Liver (tissue), 8 donors: ENCODE measurements at regions not wholly inside any gene's neighbourhood (a gene's known extent, or its start where the extent isn't known, plus 50 kb on each side); places are given as distances from the start of the nearest gene placed in this dataset.

Experiments used
- DNase-seq: peaks from one replicate; pipeline ENCODE4 v3.0.0-alpha.2; 2017; ENCODE audit warnings: low spot score
- H3K27ac ChIP-seq, 2 donors: one replicate each; pipeline ENCODE4 v1.7.0; 2013; ENCODE audit warnings: inconsistent platforms in 2 of 2, low read length in 2 of 2, control low read depth in 1 of 2, low read depth in 1 of 2, mild to moderate bottlenecking in 1 of 2
- H3K27me3 ChIP-seq, 4 donors: one replicate each; pipeline versions ENCODE4 v1.6.1 to v1.7.0; 2013; ENCODE audit warnings: low read length in 3 of 4, inconsistent platforms in 1 of 4, mild to moderate bottlenecking in 1 of 4, moderate library complexity in 1 of 4; ENCODE audit not compliant: control insufficient read depth in 4 of 4, insufficient read depth in 4 of 4
- H3K36me3 ChIP-seq, 4 donors: one replicate each; pipeline versions ENCODE4 v1.6.1 to v1.7.0; 2013; ENCODE audit warnings: low read length in 3 of 4, mild to moderate bottlenecking in 3 of 4, low read depth in 1 of 4, moderate library complexity in 1 of 4; ENCODE audit not compliant: control insufficient read depth in 4 of 4, insufficient read depth in 3 of 4
- H3K4me1 ChIP-seq, 4 donors: one replicate each; pipeline versions ENCODE4 v1.6.1 to v1.7.0; 2013; ENCODE audit warnings: low read length in 3 of 4, mild to moderate bottlenecking in 3 of 4, moderate library complexity in 1 of 4; ENCODE audit not compliant: control insufficient read depth in 4 of 4, insufficient read depth in 4 of 4
- H3K4me3 ChIP-seq, 3 donors: one replicate each; pipeline versions ENCODE4 v1.6.1 to v1.7.0; 2013; ENCODE audit warnings: low read length in 3 of 3, control low read depth in 1 of 3, low read depth in 1 of 3, mild to moderate bottlenecking in 1 of 3
- H3K9ac ChIP-seq, 2 donors: one replicate each; pipeline ENCODE4 v1.7.0; 2013; ENCODE audit warnings: low read length in 2 of 2, mild to moderate bottlenecking in 2 of 2, moderate library complexity in 2 of 2, control low read depth in 1 of 2, low read depth in 1 of 2
- H3K9me3 ChIP-seq, 4 donors: one replicate each; pipeline versions ENCODE4 v1.6.1 to v1.7.0; 2013; ENCODE audit warnings: low read length in 3 of 4; ENCODE audit not compliant: control insufficient read depth in 4 of 4
- EGR1 ChIP-seq, 2 donors: IDR thresholded peaks; 2 replicates each; pipeline ENCODE4 v1.6.1; 2016 to 2018; ENCODE audit warnings: antibody characterized with exemption in 2 of 2, low read depth in 2 of 2
- FOXA2 ChIP-seq: IDR thresholded peaks from 2 replicates; pipeline ENCODE4 v1.6.1; 2016; ENCODE audit warnings: antibody characterized with exemption
- GABPA ChIP-seq, 2 donors: IDR thresholded peaks in 1 of 2; conservative IDR thresholded peaks in 1 of 2; 2 replicates each; pipeline ENCODE4 v1.6.1; 2016; ENCODE audit warnings: antibody characterized with exemption in 2 of 2, mild to moderate bottlenecking in 1 of 2, moderate library complexity in 1 of 2
- HNF4G ChIP-seq: IDR thresholded peaks from 2 replicates; pipeline ENCODE4 v1.6.1; 2016; ENCODE audit warnings: antibody characterized with exemption
- JUND ChIP-seq, 2 donors: IDR thresholded peaks; 2 replicates each; pipeline ENCODE4 v1.6.1; 2016; ENCODE audit warnings: antibody characterized with exemption in 2 of 2
- NR2F2 ChIP-seq: IDR thresholded peaks from 2 replicates; pipeline ENCODE4 v1.6.1; 2016; ENCODE audit warnings: antibody characterized with exemption
- RAD21 ChIP-seq, 2 donors: IDR thresholded peaks; 2 replicates each; pipeline ENCODE4 v1.6.1; 2016; ENCODE audit warnings: antibody characterized with exemption in 2 of 2, mild to moderate bottlenecking in 2 of 2
- SP1 ChIP-seq: IDR thresholded peaks from 2 replicates; pipeline ENCODE4 v1.6.1; 2018; ENCODE audit warnings: antibody characterized with exemption, mild to moderate bottlenecking
- YY1 ChIP-seq: IDR thresholded peaks from 2 replicates; pipeline ENCODE4 v1.6.1; 2016; ENCODE audit warnings: antibody characterized with exemption, mild to moderate bottlenecking
- WGBS: extraction: QIAGEN DNeasy Blood & Tissue Kit; methylation state at CpG from one replicate; pipeline ENCODE4 v1.1.7; 2013; 5-methylcytosine and 5-hydroxymethylcytosine counted together
- TF ChIP-seq, protein P1 (sequence below): IDR thresholded peaks from 2 replicates; pipeline ENCODE4 v1.6.1; 2016; ENCODE audit warnings: antibody characterized with exemption
- TF ChIP-seq, protein P2 (sequence below): IDR thresholded peaks from 2 replicates; pipeline ENCODE4 v1.6.1; 2016; ENCODE audit warnings: antibody characterized with exemption
- TF ChIP-seq, protein P3 (sequence below): fragments of 150-350 bp; IDR thresholded peaks from 2 replicates; pipeline ENCODE4 v1.5.1; 2017; ENCODE audit warnings: improper control_type of control experiment, low read depth, low read length; ENCODE audit not compliant: missing input control
- TF ChIP-seq, protein P4 (sequence below): IDR thresholded peaks from 2 replicates; pipeline ENCODE4 v1.6.1; 2016; ENCODE audit warnings: antibody characterized with exemption, mild to moderate bottlenecking
- donor health status: healthy.
- donor health status: healthy.
- donor health status: healthy.
- donor health status: healthy.
- donor health status: healthy.

DNA sequence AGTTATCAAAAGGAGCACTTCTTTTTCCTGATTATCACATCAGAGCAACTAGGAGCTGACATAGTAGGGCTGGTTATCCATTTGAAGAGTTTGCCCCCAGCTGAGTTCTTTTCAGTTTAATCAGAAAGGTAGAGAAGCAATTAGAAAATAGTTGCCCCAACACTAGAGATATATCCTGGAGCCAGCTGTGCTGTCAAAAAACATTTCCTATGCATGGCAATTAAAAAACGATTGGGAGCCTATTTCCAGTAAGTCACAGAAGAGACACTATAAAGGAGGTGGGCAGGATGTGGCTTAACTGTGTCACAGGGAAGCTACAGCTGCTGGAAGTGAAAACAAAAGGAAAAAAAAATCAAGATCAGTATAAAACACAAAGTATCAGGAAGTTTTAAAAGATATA lies 155.7 kb upstream of the SLITRK1 start:
- no peaks in the 10 kb centered on the region for H3K4me1 ChIP-seq
- H3K27me3 ChIP-seq: peaks cover 0 to 3% (median 0%) of the 10 kb centered on the region in 4 donors
- H3K4me3 ChIP-seq: no peak overlapping the region
- no peak overlapping the region for H3K27ac ChIP-seq
- no peaks in the 10 kb centered on the region for H3K36me3 ChIP-seq
- no peak overlapping the region for H3K9ac ChIP-seq
- no peak for TF ChIP-seq EGR1 (IDR thresholded peaks at IDR 0.05; ENCODE audit: low read depth in 2 of 2)
- TF ChIP-seq RAD21 (IDR thresholded peaks at IDR 0.05): no peak
- no peak for TF ChIP-seq JUND (IDR thresholded peaks at IDR 0.05)
- TF ChIP-seq, protein P1, sequence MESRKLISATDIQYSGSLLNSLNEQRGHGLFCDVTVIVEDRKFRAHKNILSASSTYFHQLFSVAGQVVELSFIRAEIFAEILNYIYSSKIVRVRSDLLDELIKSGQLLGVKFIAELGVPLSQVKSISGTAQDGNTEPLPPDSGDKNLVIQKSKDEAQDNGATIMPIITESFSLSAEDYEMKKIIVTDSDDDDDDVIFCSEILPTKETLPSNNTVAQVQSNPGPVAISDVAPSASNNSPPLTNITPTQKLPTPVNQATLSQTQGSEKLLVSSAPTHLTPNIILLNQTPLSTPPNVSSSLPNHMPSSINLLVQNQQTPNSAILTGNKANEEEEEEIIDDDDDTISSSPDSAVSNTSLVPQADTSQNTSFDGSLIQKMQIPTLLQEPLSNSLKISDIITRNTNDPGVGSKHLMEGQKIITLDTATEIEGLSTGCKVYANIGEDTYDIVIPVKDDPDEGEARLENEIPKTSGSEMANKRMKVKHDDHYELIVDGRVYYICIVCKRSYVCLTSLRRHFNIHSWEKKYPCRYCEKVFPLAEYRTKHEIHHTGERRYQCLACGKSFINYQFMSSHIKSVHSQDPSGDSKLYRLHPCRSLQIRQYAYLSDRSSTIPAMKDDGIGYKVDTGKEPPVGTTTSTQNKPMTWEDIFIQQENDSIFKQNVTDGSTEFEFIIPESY: no peak
- no peak for TF ChIP-seq YY1
- TF ChIP-seq, protein P2, sequence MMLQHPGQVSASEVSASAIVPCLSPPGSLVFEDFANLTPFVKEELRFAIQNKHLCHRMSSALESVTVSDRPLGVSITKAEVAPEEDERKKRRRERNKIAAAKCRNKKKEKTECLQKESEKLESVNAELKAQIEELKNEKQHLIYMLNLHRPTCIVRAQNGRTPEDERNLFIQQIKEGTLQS: no peak
- DNase-seq: no peak
- WGBS: 7% methylated on average over 1 of the region's 1 CpG
- no peaks in the 10 kb centered on the region for H3K9me3 ChIP-seq

DNA sequence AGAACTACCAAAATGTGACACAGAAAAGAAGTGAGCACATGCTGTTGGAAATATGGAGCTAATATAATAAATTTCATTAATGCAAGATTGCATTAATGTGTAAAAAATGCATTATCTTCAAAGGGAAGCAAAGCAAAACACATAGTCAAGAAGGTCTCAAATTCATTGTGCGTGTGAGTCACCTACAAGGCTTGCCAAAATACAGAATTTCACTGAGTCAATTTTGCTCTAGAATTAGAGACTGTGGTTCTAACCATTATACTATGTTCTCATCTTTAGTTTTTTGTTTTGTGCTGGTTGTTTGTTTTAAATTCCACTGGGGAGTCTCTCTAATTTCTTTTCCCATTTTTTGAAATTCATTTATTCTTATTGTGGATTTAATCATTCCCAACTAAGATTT lies 149.8 kb upstream of the SLITRK1 start:
- no peak overlapping the region for H3K4me3 ChIP-seq
- no peak overlapping the region for H3K27ac ChIP-seq
- H3K27me3 ChIP-seq: peaks cover 0 to 3% (median 0%) of the 10 kb centered on the region in 4 donors
- DNase-seq: no peak
- no peaks in the 10 kb centered on the region for H3K36me3 ChIP-seq
- no peak overlapping the region for H3K9ac ChIP-seq
- no peaks in the 10 kb centered on the region for H3K9me3 ChIP-seq
- TF ChIP-seq NR2F2 (no peak), GABPA (IDR thresholded peaks at IDR 0.05 in 1 of 2, conservative IDR thresholded peaks at IDR 0.05 in 1 of 2) (no peak), HNF4G (no peak), FOXA2 (no peak), SP1 (no peak), EGR1 (IDR thresholded peaks at IDR 0.05; ENCODE audit: low read depth in 2 of 2) (no peak)
- TF ChIP-seq, protein P3, sequence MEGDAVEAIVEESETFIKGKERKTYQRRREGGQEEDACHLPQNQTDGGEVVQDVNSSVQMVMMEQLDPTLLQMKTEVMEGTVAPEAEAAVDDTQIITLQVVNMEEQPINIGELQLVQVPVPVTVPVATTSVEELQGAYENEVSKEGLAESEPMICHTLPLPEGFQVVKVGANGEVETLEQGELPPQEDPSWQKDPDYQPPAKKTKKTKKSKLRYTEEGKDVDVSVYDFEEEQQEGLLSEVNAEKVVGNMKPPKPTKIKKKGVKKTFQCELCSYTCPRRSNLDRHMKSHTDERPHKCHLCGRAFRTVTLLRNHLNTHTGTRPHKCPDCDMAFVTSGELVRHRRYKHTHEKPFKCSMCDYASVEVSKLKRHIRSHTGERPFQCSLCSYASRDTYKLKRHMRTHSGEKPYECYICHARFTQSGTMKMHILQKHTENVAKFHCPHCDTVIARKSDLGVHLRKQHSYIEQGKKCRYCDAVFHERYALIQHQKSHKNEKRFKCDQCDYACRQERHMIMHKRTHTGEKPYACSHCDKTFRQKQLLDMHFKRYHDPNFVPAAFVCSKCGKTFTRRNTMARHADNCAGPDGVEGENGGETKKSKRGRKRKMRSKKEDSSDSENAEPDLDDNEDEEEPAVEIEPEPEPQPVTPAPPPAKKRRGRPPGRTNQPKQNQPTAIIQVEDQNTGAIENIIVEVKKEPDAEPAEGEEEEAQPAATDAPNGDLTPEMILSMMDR: no peak
- TF ChIP-seq, protein P4, sequence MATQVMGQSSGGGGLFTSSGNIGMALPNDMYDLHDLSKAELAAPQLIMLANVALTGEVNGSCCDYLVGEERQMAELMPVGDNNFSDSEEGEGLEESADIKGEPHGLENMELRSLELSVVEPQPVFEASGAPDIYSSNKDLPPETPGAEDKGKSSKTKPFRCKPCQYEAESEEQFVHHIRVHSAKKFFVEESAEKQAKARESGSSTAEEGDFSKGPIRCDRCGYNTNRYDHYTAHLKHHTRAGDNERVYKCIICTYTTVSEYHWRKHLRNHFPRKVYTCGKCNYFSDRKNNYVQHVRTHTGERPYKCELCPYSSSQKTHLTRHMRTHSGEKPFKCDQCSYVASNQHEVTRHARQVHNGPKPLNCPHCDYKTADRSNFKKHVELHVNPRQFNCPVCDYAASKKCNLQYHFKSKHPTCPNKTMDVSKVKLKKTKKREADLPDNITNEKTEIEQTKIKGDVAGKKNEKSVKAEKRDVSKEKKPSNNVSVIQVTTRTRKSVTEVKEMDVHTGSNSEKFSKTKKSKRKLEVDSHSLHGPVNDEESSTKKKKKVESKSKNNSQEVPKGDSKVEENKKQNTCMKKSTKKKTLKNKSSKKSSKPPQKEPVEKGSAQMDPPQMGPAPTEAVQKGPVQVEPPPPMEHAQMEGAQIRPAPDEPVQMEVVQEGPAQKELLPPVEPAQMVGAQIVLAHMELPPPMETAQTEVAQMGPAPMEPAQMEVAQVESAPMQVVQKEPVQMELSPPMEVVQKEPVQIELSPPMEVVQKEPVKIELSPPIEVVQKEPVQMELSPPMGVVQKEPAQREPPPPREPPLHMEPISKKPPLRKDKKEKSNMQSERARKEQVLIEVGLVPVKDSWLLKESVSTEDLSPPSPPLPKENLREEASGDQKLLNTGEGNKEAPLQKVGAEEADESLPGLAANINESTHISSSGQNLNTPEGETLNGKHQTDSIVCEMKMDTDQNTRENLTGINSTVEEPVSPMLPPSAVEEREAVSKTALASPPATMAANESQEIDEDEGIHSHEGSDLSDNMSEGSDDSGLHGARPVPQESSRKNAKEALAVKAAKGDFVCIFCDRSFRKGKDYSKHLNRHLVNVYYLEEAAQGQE: no peak
- TF ChIP-seq, protein P1: no peak
- no peaks in the 10 kb centered on the region for H3K4me1 ChIP-seq
- WGBS: 85% methylated on average over 1 of the region's 1 CpG
